ENCODE measurements at regions not wholly inside any gene's neighbourhood (a gene's known extent, or its start where the extent isn't known, plus 50 kb on each side); places are given as distances from the start of the nearest gene placed in this dataset.
A peak's percentile ranks its signal among the peaks of the same experiment; 100 is the strongest.

DNA sequence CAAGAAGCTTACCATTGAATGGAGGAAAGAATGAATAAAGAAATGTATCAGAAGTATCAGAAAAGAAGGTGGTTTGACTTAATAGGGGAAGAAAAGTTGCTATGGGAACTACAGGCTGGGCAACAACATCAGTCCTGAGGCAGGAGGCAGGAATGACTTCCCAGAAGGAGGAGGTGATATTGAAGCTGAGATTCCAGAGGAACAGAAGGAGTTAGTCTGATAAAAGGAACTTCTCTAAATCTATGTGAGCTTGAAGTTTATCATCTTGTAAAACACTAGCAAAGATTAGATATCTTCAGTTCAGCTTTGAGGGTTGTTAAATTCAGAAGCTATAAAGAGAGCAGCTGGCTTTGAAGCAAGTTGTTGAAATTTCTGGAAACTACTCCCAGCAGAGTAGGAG is 213.3 kb upstream of the THRB start:
- Histone ChIP-seq H3K4me3 (no peak overlapping the region), H3K9me3 (no peaks in the 10 kb centered on the region), H3K4me1 (ENCODE audit: low read depth) (no peaks in the 10 kb centered on the region), H3K36me3 (ENCODE audit: low read depth) (no peaks in the 10 kb centered on the region)
- TF ChIP-seq, protein P1, sequence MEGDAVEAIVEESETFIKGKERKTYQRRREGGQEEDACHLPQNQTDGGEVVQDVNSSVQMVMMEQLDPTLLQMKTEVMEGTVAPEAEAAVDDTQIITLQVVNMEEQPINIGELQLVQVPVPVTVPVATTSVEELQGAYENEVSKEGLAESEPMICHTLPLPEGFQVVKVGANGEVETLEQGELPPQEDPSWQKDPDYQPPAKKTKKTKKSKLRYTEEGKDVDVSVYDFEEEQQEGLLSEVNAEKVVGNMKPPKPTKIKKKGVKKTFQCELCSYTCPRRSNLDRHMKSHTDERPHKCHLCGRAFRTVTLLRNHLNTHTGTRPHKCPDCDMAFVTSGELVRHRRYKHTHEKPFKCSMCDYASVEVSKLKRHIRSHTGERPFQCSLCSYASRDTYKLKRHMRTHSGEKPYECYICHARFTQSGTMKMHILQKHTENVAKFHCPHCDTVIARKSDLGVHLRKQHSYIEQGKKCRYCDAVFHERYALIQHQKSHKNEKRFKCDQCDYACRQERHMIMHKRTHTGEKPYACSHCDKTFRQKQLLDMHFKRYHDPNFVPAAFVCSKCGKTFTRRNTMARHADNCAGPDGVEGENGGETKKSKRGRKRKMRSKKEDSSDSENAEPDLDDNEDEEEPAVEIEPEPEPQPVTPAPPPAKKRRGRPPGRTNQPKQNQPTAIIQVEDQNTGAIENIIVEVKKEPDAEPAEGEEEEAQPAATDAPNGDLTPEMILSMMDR (IDR thresholded peaks at IDR 0.05) = no peak
- intact Hi-C loops (cut with DNase I, micrococcal nuclease) = no loop called here
- ATAC-seq (no peak), DNase-seq (no peak)

DNA sequence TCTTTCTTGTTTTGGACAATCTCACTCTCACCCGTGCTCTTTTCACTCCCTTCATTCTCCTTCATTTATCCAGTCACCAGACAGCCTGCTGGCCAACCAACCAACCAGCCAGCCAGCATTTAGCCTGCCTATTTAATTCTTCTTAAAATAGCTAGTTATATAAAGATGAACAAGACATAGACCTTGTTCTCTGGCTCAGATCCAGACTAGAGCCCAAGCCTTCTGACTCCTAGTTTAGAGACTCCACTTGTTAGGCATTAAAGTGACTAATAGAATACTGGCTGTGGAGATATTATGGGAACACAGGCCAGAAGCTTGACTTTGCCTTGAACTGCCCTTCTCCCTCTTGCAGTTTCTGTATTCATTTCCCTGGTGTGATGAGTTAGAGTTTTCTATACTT is 215.3 kb upstream of the THRB start:
- Histone ChIP-seq H3K4me1 (ENCODE audit: low read depth) (no peaks in the 10 kb centered on the region), H3K36me3 (ENCODE audit: low read depth) (no peaks in the 10 kb centered on the region), H3K9me3 (no peaks in the 10 kb centered on the region), H3K4me3 (no peak overlapping the region)
- intact Hi-C loops (cut with DNase I, micrococcal nuclease) = no loop called here
- ATAC-seq (no peak), DNase-seq (no peak)
- TF ChIP-seq, protein P1 (IDR thresholded peaks at IDR 0.05) = no peak

DNA sequence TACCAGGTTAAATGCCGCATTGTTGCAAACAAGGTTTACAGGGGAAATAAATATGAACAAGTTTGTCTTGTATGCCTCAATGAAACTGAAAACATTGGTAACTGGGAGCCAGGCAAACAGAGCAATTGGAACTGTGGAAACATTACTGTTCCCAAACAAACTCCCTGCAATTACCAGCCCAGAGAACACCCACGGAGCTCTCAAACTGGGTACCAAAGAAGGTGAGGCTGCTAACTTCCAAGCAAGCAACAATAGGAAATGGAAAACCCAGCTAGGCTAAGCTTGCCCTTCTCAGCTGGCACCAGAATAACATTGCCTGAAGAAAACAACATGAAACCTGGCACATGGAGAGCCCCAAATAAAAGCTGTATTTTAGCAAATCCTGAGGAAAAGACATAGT is 218.9 kb upstream of the THRB start:
- no peaks in the 10 kb centered on the region for H3K4me1 ChIP-seq (ENCODE audit: low read depth)
- DNase-seq = no peak
- H3K36me3 ChIP-seq (ENCODE audit: low read depth) = no peaks in the 10 kb centered on the region
- H3K9me3 ChIP-seq = no peaks in the 10 kb centered on the region
- H3K4me3 ChIP-seq = no peak overlapping the region
- intact Hi-C loops (cut with DNase I, micrococcal nuclease) = no loop called here
- ATAC-seq = no peak
- TF ChIP-seq, protein P1 (IDR thresholded peaks at IDR 0.05) = no peak

DNA sequence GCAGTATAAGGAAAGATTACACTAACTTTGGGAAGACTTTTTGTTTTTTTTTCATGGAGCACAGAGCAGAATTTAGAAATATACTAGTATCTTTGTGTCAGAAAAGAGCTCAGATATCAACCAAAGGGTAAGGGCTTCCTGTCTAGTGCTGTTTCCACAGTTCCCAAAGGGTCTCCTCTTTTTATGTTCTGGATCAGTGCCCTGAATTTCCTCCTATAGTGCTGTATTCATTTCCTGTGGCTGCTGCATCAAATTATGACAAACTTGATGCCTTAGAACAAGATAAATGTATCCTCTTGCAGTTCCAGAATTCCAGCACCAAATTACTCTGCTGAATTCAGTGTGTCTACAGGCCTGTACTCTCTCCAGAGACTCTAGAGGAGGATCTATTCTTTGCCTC is 219.8 kb upstream of the THRB start:
- Histone ChIP-seq H3K36me3 (ENCODE audit: low read depth) (no peaks in the 10 kb centered on the region), H3K4me1 (ENCODE audit: low read depth) (no peaks in the 10 kb centered on the region), H3K4me3 (no peak overlapping the region), H3K9me3 (no peaks in the 10 kb centered on the region)
- TF ChIP-seq, protein P1 (IDR thresholded peaks at IDR 0.05) = no peak
- ATAC-seq (no peak), DNase-seq (no peak)
- intact Hi-C loops (cut with DNase I, micrococcal nuclease) = no loop called here

DNA sequence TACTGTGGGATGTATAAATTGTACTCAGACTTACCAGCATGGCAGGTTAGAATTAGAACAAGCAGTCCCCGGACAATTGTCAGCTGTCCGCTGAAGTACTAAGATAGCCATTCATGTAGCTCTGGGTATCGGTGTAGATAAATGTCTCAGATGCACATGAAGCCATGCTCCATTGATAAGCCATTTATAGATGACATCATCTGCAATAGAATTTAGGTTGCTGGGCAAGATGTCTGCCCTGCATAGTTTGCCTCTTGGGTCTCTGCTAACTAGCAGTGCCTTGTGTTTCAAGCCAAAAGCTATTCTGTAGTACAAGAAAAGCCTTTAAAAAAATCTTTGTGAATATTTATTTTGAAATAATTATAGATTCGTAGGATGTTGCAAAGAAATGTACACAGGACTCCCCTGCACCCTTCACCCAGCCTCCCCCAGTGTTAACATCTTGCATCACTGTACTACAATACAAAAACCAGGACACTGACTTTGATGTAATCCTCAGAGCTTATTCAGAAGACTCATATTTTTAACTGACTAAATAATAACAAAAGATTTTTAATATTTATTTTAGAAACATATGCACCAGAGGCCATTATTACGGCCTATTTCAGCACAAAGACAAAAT is 220.6 kb upstream of the THRB start:
- ATAC-seq = no peak
- no peak for DNase-seq
- H3K9me3 ChIP-seq = no peaks in the 10 kb centered on the region
- intact Hi-C loops (cut with DNase I, micrococcal nuclease) = no loop called here
- H3K36me3 ChIP-seq (ENCODE audit: low read depth) = no peaks in the 10 kb centered on the region
- H3K4me1 ChIP-seq (ENCODE audit: low read depth) = no peaks in the 10 kb centered on the region
- H3K4me3 ChIP-seq = no peak overlapping the region
- TF ChIP-seq, protein P1 (IDR thresholded peaks at IDR 0.05) = no peak

DNA sequence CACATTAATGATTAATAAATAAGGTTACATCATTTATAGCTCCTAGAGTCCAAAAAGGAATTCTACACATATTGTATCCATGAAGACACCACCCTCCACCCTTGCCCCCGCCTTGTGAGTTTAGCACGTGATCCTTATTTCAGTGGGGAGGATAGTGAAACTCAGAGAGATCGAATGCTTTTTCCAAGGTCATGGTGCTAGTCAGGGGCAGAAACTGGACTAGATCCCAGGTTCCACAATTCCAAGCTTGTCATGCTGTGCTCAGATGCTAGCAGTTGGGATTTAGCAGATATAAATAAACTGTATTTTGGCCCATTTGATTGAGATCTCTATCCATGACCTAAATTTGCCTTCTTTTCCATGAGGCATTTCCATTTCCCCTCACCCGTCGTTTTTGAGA is 227.4 kb upstream of the THRB start:
- H3K9me3 ChIP-seq = no peaks in the 10 kb centered on the region
- no peaks in the 10 kb centered on the region for H3K36me3 ChIP-seq (ENCODE audit: low read depth)
- TF ChIP-seq, protein P1 (IDR thresholded peaks at IDR 0.05) = no peak
- ATAC-seq = no peak
- H3K4me3 ChIP-seq = no peak overlapping the region
- H3K4me1 ChIP-seq (ENCODE audit: low read depth) = no peaks in the 10 kb centered on the region
- intact Hi-C loops (cut with DNase I, micrococcal nuclease) = no loop called here
- DNase-seq = peak in 1 of 3 donors; percentile 1

All from mucosa of descending colon (tissue), 3 donors.